HCEC 1CT (cell line): ENCODE measurements at regions not wholly inside any gene's neighbourhood (a gene's known extent, or its start where the extent isn't known, plus 50 kb on each side); places are given as distances from the start of the nearest gene placed in this dataset.

Experiments
- DNase-seq: peaks from one replicate; pipeline ENCODE4 v3.0.0-alpha.2; 2017

GRCh38 chr2:37472959-37473358 is 128.5 kb downstream of the QPCT start:
- peak; percentile 70 for DNase-seq

GRCh38 chr2:37476411-37476810 is 132.0 kb downstream of the QPCT start:
- DNase-seq: no peak

GRCh38 chr2:37477921-37478320 is 133.5 kb downstream of the QPCT start:
- no peak for DNase-seq

- no peak for DNase-seq
Measured at GRCh38 chr2:37481244-37481643, 136.8 kb downstream of the QPCT start.

GRCh38 chr2:37489041-37489456 is 144.6 kb downstream of the QPCT start:
- DNase-seq: no peak

- DNase-seq: no peak
Measured at GRCh38 chr2:37489536-37489935, 145.1 kb downstream of the QPCT start.

GRCh38 chr2:37493425-37493824 is 149.0 kb downstream of the QPCT start:
- no peak for DNase-seq

GRCh38 chr2:37499113-37499512 is 154.7 kb downstream of the QPCT start:
- DNase-seq: no peak

- DNase-seq: peak; percentile 94
Measured at GRCh38 chr2:37500031-37500430, 155.6 kb downstream of the QPCT start.

- no peak for DNase-seq
Measured at GRCh38 chr2:37501113-37501512, 156.7 kb downstream of the QPCT start.

GRCh38 chr2:37506407-37507050 is 162.1 kb downstream of the QPCT start:
- DNase-seq: peak; percentile 41

- no peak for DNase-seq
Measured at GRCh38 chr2:37507051-37507410, 162.6 kb downstream of the QPCT start.

- DNase-seq: no peak
Measured at GRCh38 chr2:37507703-37508102, 163.3 kb downstream of the QPCT start.

GRCh38 chr2:37512971-37513370 is 158.5 kb downstream of the CDC42EP3 start:
- DNase-seq: no peak

GRCh38 chr2:37523814-37524362 is 147.6 kb downstream of the CDC42EP3 start:
- DNase-seq: peak; percentile 76

GRCh38 chr2:37526323-37526722 is 145.1 kb downstream of the CDC42EP3 start:
- no peak for DNase-seq

GRCh38 chr2:37526856-37527255 is 144.6 kb downstream of the CDC42EP3 start:
- DNase-seq: no peak

GRCh38 chr2:37527361-37527760 is 144.1 kb downstream of the CDC42EP3 start:
- DNase-seq: no peak

GRCh38 chr2:37529830-37530415 is 141.5 kb downstream of the CDC42EP3 start:
- DNase-seq: no peak

- no peak for DNase-seq
Measured at GRCh38 chr2:37532503-37532902, 138.9 kb downstream of the CDC42EP3 start.

GRCh38 chr2:37537316-37537715 is 134.1 kb downstream of the CDC42EP3 start:
- no peak for DNase-seq

GRCh38 chr2:37541516-37541915 is 129.9 kb downstream of the CDC42EP3 start:
- DNase-seq: no peak

- no peak for DNase-seq
Measured at GRCh38 chr2:37543999-37544557, 127.4 kb downstream of the CDC42EP3 start.

- no peak for DNase-seq
Measured at GRCh38 chr2:37544591-37545031, 126.8 kb downstream of the CDC42EP3 start.
